ENCODE measurements at regions not wholly inside any gene's neighbourhood (a gene's known extent, or its start where the extent isn't known, plus 50 kb on each side); places are given as distances from the start of the nearest gene placed in this dataset.

GRCh38 chr14:51533160-51533559 lies 118.5 kb upstream of the FRMD6 start:
- H3K9me2 ChIP-seq (replicated peaks; ENCODE audit: insufficient read depth, low read length), result no peaks in the 10 kb centered on the region
- H3K4me2 ChIP-seq (ENCODE audit: low read depth, low read length, poor library complexity, severe bottlenecking), result no peak overlapping the region
- no peaks in the 10 kb centered on the region for H3K79me2 ChIP-seq (ENCODE audit: insufficient read depth, low read length)
- no peaks in the 10 kb centered on the region for H4K20me1 ChIP-seq (ENCODE audit: low read depth, low read length)
- peaks cover 3% of the 10 kb centered on the region; the same call in 1 of the 2 replicates for H3K9me3 ChIP-seq (ENCODE audit: insufficient read depth, low read length)
- H3F3A ChIP-seq (ENCODE audit: insufficient read depth), result no peaks in the 10 kb centered on the region
- H3K27me3 ChIP-seq (ENCODE audit: low read length), result no peaks in the 10 kb centered on the region
- no peak overlapping the region for H3K9ac ChIP-seq (ENCODE audit: low read length)
- H3K27ac ChIP-seq (ENCODE audit: low read depth, low read length), result no peak overlapping the region
- no peak overlapping the region for H2AFZ ChIP-seq (ENCODE audit: low read depth, low read length, severe bottlenecking)
- no peaks in the 10 kb centered on the region for H3K36me3 ChIP-seq (ENCODE audit: low read length)
- no peak overlapping the region for H3K4me3 ChIP-seq (ENCODE audit: insufficient read depth, low read length, poor library complexity, severe bottlenecking)
- TF ChIP-seq, protein P1, sequence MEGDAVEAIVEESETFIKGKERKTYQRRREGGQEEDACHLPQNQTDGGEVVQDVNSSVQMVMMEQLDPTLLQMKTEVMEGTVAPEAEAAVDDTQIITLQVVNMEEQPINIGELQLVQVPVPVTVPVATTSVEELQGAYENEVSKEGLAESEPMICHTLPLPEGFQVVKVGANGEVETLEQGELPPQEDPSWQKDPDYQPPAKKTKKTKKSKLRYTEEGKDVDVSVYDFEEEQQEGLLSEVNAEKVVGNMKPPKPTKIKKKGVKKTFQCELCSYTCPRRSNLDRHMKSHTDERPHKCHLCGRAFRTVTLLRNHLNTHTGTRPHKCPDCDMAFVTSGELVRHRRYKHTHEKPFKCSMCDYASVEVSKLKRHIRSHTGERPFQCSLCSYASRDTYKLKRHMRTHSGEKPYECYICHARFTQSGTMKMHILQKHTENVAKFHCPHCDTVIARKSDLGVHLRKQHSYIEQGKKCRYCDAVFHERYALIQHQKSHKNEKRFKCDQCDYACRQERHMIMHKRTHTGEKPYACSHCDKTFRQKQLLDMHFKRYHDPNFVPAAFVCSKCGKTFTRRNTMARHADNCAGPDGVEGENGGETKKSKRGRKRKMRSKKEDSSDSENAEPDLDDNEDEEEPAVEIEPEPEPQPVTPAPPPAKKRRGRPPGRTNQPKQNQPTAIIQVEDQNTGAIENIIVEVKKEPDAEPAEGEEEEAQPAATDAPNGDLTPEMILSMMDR (IDR thresholded peaks at IDR 0.05; ENCODE audit: insufficient read depth, low read length, poor library complexity, severe bottlenecking), result no peak
- no peak for TF ChIP-seq EZH2phosphoT487 (conservative IDR thresholded peaks at IDR 0.05; ENCODE audit: low read length)

- H3F3A ChIP-seq (ENCODE audit: insufficient read depth), result no peaks in the 10 kb centered on the region
- H2AFZ ChIP-seq (ENCODE audit: low read depth, low read length, severe bottlenecking), result no peak overlapping the region
- no peak overlapping the region for H3K4me3 ChIP-seq (ENCODE audit: insufficient read depth, low read length, poor library complexity, severe bottlenecking)
- H3K36me3 ChIP-seq (ENCODE audit: low read length), result no peaks in the 10 kb centered on the region
- no peaks in the 10 kb centered on the region for H3K79me2 ChIP-seq (ENCODE audit: insufficient read depth, low read length)
- no peaks in the 10 kb centered on the region for H3K9me2 ChIP-seq (replicated peaks; ENCODE audit: insufficient read depth, low read length)
- TF ChIP-seq EZH2phosphoT487 (conservative IDR thresholded peaks at IDR 0.05; ENCODE audit: low read length), result no peak
- TF ChIP-seq, protein P1 (IDR thresholded peaks at IDR 0.05; ENCODE audit: insufficient read depth, low read length, poor library complexity, severe bottlenecking), result no peak
- no peak overlapping the region for H3K27ac ChIP-seq (ENCODE audit: low read depth, low read length)
- H3K9ac ChIP-seq (ENCODE audit: low read length), result no peak overlapping the region
- H3K27me3 ChIP-seq (ENCODE audit: low read length), result no peaks in the 10 kb centered on the region
- no peak overlapping the region for H3K4me2 ChIP-seq (ENCODE audit: low read depth, low read length, poor library complexity, severe bottlenecking)
- peaks cover 3% of the 10 kb centered on the region; the same call in 1 of the 2 replicates for H3K9me3 ChIP-seq (ENCODE audit: insufficient read depth, low read length)
- H4K20me1 ChIP-seq (ENCODE audit: low read depth, low read length), result no peaks in the 10 kb centered on the region
Observed at GRCh38 chr14:51533872-51534553, 117.7 kb upstream of the FRMD6 start.

DNA sequence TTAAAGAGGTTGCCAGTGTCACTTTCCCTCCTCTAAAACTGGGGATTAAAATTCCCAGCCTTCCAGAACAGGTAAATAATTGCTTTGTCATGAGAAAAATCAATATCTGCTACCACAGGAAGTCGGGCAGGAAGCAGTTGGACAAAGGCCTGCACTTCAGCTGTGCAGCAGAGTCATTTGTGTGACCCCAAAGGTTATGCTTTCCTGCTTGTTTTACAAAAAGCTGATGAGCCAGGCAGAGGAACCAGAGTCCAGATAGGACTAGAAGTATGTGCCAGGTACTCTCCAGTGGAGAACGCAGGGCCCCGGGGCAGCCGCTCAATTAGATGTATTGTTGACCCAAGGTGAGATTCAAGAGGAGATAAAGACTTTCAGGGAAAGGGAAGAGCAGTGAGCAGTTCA lies 117.1 kb upstream of the FRMD6 start:
- Histone ChIP-seq H3K9me3 (ENCODE audit: insufficient read depth, low read length) (peaks cover 3% of the 10 kb centered on the region; the same call in 1 of the 2 replicates), H4K20me1 (ENCODE audit: low read depth, low read length) (no peaks in the 10 kb centered on the region), H3F3A (ENCODE audit: insufficient read depth) (no peaks in the 10 kb centered on the region), H3K79me2 (ENCODE audit: insufficient read depth, low read length) (no peaks in the 10 kb centered on the region), H3K36me3 (ENCODE audit: low read length) (no peaks in the 10 kb centered on the region), H3K4me2 (ENCODE audit: low read depth, low read length, poor library complexity, severe bottlenecking) (no peak overlapping the region), H3K9ac (ENCODE audit: low read length) (no peak overlapping the region), H3K27me3 (ENCODE audit: low read length) (no peaks in the 10 kb centered on the region), H3K9me2 (replicated peaks; ENCODE audit: insufficient read depth, low read length) (no peaks in the 10 kb centered on the region), H3K4me3 (ENCODE audit: insufficient read depth, low read length, poor library complexity, severe bottlenecking) (no peak overlapping the region), H3K27ac (ENCODE audit: low read depth, low read length) (no peak overlapping the region), H2AFZ (ENCODE audit: low read depth, low read length, severe bottlenecking) (no peak overlapping the region)
- TF ChIP-seq, protein P1 (IDR thresholded peaks at IDR 0.05; ENCODE audit: insufficient read depth, low read length, poor library complexity, severe bottlenecking), result no peak
- no peak for TF ChIP-seq EZH2phosphoT487 (conservative IDR thresholded peaks at IDR 0.05; ENCODE audit: low read length)
